ENCODE measurements at regions not wholly inside any gene's neighbourhood (a gene's known extent, or its start where the extent isn't known, plus 50 kb on each side); places are given as distances from the start of the nearest gene placed in this dataset.

DNA sequence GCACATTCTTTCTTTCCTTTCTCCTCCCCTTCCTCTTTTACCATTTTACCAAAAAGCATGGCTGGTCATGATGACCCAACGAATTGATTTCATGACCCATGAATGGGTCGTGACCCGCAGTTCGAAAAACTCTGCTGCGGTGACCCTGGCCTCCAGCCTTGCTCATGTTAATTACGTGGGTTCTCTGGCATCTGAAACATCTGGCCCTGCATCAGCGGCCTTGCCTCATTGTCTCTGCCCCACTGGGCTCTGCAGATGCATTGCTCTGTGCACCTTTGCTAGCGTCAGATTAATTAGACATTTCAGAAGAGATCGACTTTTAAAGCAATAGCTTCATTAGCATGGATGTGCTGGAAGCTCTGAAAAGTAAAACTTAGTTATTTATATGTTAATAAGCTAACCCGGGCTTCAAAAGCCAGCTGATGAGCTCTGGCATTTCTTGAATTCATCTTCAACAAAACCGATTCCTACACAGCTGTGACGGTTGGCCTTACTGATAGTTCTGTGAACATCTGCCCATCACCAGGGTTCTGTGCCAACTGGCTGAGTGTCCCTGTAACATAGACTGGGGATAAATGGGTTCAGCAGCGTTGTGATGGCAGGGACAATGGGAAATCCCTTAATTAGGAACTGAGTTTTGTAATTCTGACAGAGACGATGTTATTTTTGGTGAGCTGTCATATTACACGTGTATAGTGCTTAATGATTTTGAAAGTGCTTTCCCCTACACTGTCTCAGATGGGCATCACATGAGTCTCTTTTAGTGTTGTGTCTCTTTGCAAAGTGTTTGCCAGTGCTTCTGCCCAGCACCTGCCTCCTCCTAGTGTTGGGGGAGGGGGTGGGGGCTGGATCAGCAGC, 225.9 kb upstream of the EEF2KMT start:
- TF ChIP-seq BHLHE40 (IDR thresholded peaks at IDR 0.05; ENCODE audit: borderline replicate concordance) (no peak), L3MBTL2 (conservative IDR thresholded peaks at IDR 0.05) (no peak), HDGF (IDR thresholded peaks at IDR 0.05; ENCODE audit: borderline replicate concordance) (no peak), ZNF384 (IDR thresholded peaks at IDR 0.05) (no peak), SUZ12 (IDR thresholded peaks at IDR 0.05) (no peak), FOXA1 (IDR thresholded peaks at IDR 0.05) (no peak), SP1 (IDR thresholded peaks at IDR 0.05) (no peak), TARDBP (IDR thresholded peaks at IDR 0.05) (no peak), FOXK2 (IDR thresholded peaks at IDR 0.05) (no peak), CTBP1 (IDR thresholded peaks at IDR 0.05; ENCODE audit: borderline replicate concordance) (no peak), ELF4 (IDR thresholded peaks at IDR 0.05) (no peak)
- TF ChIP-seq, protein P1, sequence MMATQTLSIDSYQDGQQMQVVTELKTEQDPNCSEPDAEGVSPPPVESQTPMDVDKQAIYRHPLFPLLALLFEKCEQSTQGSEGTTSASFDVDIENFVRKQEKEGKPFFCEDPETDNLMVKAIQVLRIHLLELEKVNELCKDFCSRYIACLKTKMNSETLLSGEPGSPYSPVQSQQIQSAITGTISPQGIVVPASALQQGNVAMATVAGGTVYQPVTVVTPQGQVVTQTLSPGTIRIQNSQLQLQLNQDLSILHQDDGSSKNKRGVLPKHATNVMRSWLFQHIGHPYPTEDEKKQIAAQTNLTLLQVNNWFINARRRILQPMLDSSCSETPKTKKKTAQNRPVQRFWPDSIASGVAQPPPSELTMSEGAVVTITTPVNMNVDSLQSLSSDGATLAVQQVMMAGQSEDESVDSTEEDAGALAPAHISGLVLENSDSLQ (IDR thresholded peaks at IDR 0.05), result no peak
